ENCODE measurements at regions not wholly inside any gene's neighbourhood (a gene's known extent, or its start where the extent isn't known, plus 50 kb on each side); places are given as distances from the start of the nearest gene placed in this dataset.

GRCh38 chr4:38490753-38491446, 173.1 kb upstream of the KLF3 start:
- no peak overlapping the region for H3K27ac ChIP-seq (ENCODE audit: low read depth, low read length)
- H3K9me3 ChIP-seq (ENCODE audit: insufficient read depth, low read length) = no peaks in the 10 kb centered on the region
- H4K20me1 ChIP-seq (ENCODE audit: low read depth, low read length) = no peaks in the 10 kb centered on the region
- H3K27me3 ChIP-seq (ENCODE audit: low read length) = no peaks in the 10 kb centered on the region
- TF ChIP-seq CTCF (IDR thresholded peaks at IDR 0.05; ENCODE audit: insufficient read depth, low read length, poor library complexity, severe bottlenecking) = no peak
- no peak for TF ChIP-seq EZH2phosphoT487 (conservative IDR thresholded peaks at IDR 0.05; ENCODE audit: low read length)
- no peak overlapping the region for H3K4me2 ChIP-seq (ENCODE audit: low read depth, low read length, poor library complexity, severe bottlenecking)
- H3K36me3 ChIP-seq (ENCODE audit: low read length) = no peaks in the 10 kb centered on the region
- no peaks in the 10 kb centered on the region for H3K9me2 ChIP-seq (replicated peaks; ENCODE audit: insufficient read depth, low read length)
- H3K9ac ChIP-seq (ENCODE audit: low read length) = no peak overlapping the region
- H3K4me3 ChIP-seq (ENCODE audit: insufficient read depth, low read length, poor library complexity, severe bottlenecking) = no peak overlapping the region
- H2AFZ ChIP-seq (ENCODE audit: low read depth, low read length, severe bottlenecking) = no peak overlapping the region
- H3F3A ChIP-seq (ENCODE audit: insufficient read depth) = no peaks in the 10 kb centered on the region
- no peaks in the 10 kb centered on the region for H3K79me2 ChIP-seq (ENCODE audit: insufficient read depth, low read length)

- H3K9ac ChIP-seq (ENCODE audit: low read length) = no peak overlapping the region
- no peaks in the 10 kb centered on the region for H3K27me3 ChIP-seq (ENCODE audit: low read length)
- H3K36me3 ChIP-seq (ENCODE audit: low read length) = no peaks in the 10 kb centered on the region
- H3K79me2 ChIP-seq (ENCODE audit: insufficient read depth, low read length) = no peaks in the 10 kb centered on the region
- no peaks in the 10 kb centered on the region for H3K9me3 ChIP-seq (ENCODE audit: insufficient read depth, low read length)
- TF ChIP-seq CTCF (IDR thresholded peaks at IDR 0.05; ENCODE audit: insufficient read depth, low read length, poor library complexity, severe bottlenecking) = no peak
- TF ChIP-seq EZH2phosphoT487 (conservative IDR thresholded peaks at IDR 0.05; ENCODE audit: low read length) = no peak
- no peaks in the 10 kb centered on the region for H4K20me1 ChIP-seq (ENCODE audit: low read depth, low read length)
- no peak overlapping the region for H3K27ac ChIP-seq (ENCODE audit: low read depth, low read length)
- H3K9me2 ChIP-seq (replicated peaks; ENCODE audit: insufficient read depth, low read length) = no peaks in the 10 kb centered on the region
- no peak overlapping the region for H3K4me2 ChIP-seq (ENCODE audit: low read depth, low read length, poor library complexity, severe bottlenecking)
- H2AFZ ChIP-seq (ENCODE audit: low read depth, low read length, severe bottlenecking) = no peak overlapping the region
- no peak overlapping the region for H3K4me3 ChIP-seq (ENCODE audit: insufficient read depth, low read length, poor library complexity, severe bottlenecking)
- no peaks in the 10 kb centered on the region for H3F3A ChIP-seq (ENCODE audit: insufficient read depth)
Measured at GRCh38 chr4:38491854-38492478, 172.0 kb upstream of the KLF3 start.

- Histone ChIP-seq H3K9me2 (replicated peaks; ENCODE audit: insufficient read depth, low read length) (no peaks in the 10 kb centered on the region), H3K4me2 (ENCODE audit: low read depth, low read length, poor library complexity, severe bottlenecking) (no peak overlapping the region), H3K9me3 (ENCODE audit: insufficient read depth, low read length) (no peaks in the 10 kb centered on the region), H3K9ac (ENCODE audit: low read length) (no peak overlapping the region), H3K79me2 (ENCODE audit: insufficient read depth, low read length) (no peaks in the 10 kb centered on the region), H3K27me3 (ENCODE audit: low read length) (no peaks in the 10 kb centered on the region), H3K36me3 (ENCODE audit: low read length) (no peaks in the 10 kb centered on the region), H3K27ac (ENCODE audit: low read depth, low read length) (no peak overlapping the region), H4K20me1 (ENCODE audit: low read depth, low read length) (no peaks in the 10 kb centered on the region), H2AFZ (ENCODE audit: low read depth, low read length, severe bottlenecking) (no peak overlapping the region), H3K4me3 (ENCODE audit: insufficient read depth, low read length, poor library complexity, severe bottlenecking) (no peak overlapping the region), H3F3A (ENCODE audit: insufficient read depth) (no peaks in the 10 kb centered on the region)
- TF ChIP-seq CTCF (IDR thresholded peaks at IDR 0.05; ENCODE audit: insufficient read depth, low read length, poor library complexity, severe bottlenecking) (no peak), EZH2phosphoT487 (conservative IDR thresholded peaks at IDR 0.05; ENCODE audit: low read length) (no peak)
Measured at GRCh38 chr4:38493066-38493465, 170.9 kb upstream of the KLF3 start.

Data from SU-DHL-6 (cell line).